ENCODE measurements at regions not wholly inside any gene's neighbourhood (a gene's known extent, or its start where the extent isn't known, plus 50 kb on each side); places are given as distances from the start of the nearest gene placed in this dataset.

- TF ChIP-seq CTCF (conservative IDR thresholded peaks at IDR 0.05) (no peak), EZH2 (IDR thresholded peaks at IDR 0.05; ENCODE audit: low read depth) (no peak)
Measured at GRCh38 chr3:178420033-178420432, 116.2 kb upstream of the KCNMB2 start.

All from PC-9 (cell line).